HG02571 (cell line): ENCODE measurements at regions not wholly inside any gene's neighbourhood (a gene's known extent, or its start where the extent isn't known, plus 50 kb on each side); places are given as distances from the start of the nearest gene placed in this dataset.
A peak's percentile ranks its signal among the peaks of the same experiment; 100 is the strongest.

Source experiments
- ATAC-seq: cut with Tn5 transposase; IDR thresholded peaks from one replicate; pipeline ENCODE4 v1.9.1; 2021; ENCODE audit warnings: mild to moderate bottlenecking, moderate library complexity; ENCODE audit not compliant: unreplicated experiment

- ATAC-seq, result no peak
These were observed 555.2 kb downstream of the COL12A1 start for GRCh38 chr6:74650668-74651067.

- ATAC-seq, result no peak
These were observed 559.4 kb downstream of the COL12A1 start for GRCh38 chr6:74646461-74646860.

GRCh38 chr6:74645108-74645849 lies 560.6 kb downstream of the COL12A1 start:
- ATAC-seq, result no peak

- ATAC-seq, result no peak
These were observed 563.8 kb downstream of the COL12A1 start for GRCh38 chr6:74642101-74642500.

GRCh38 chr6:74638412-74638811 lies 567.4 kb downstream of the COL12A1 start:
- ATAC-seq, result no peak

GRCh38 chr6:74632196-74632875 lies 573.5 kb downstream of the COL12A1 start:
- ATAC-seq, result no peak

GRCh38 chr6:74631564-74631963 lies 574.3 kb downstream of the COL12A1 start:
- no peak for ATAC-seq

- no peak for ATAC-seq
These were observed 579.6 kb downstream of the COL12A1 start for GRCh38 chr6:74626288-74626687.

- no peak for ATAC-seq
These were observed 582.8 kb downstream of the COL12A1 start for GRCh38 chr6:74623027-74623426.

- no peak for ATAC-seq
These were observed 594.6 kb downstream of the COL12A1 start for GRCh38 chr6:74611220-74611619.

- no peak for ATAC-seq
These were observed 595.5 kb downstream of the COL12A1 start for GRCh38 chr6:74610352-74610751.

- no peak for ATAC-seq
These were observed 596.0 kb downstream of the COL12A1 start for GRCh38 chr6:74609871-74610270.

GRCh38 chr6:74607934-74608333 lies 597.9 kb downstream of the COL12A1 start:
- no peak for ATAC-seq

- ATAC-seq, result no peak
These were observed 598.4 kb downstream of the COL12A1 start for GRCh38 chr6:74607468-74607867.

GRCh38 chr6:74606582-74607071 lies 599.2 kb downstream of the COL12A1 start:
- no peak for ATAC-seq

- no peak for ATAC-seq
These were observed 599.8 kb downstream of the COL12A1 start for GRCh38 chr6:74605922-74606581.

GRCh38 chr6:74604279-74604678 lies 601.6 kb downstream of the COL12A1 start:
- no peak for ATAC-seq

- no peak for ATAC-seq
These were observed 602.4 kb downstream of the COL12A1 start for GRCh38 chr6:74603322-74604076.

- ATAC-seq, result no peak
These were observed 603.6 kb downstream of the COL12A1 start for GRCh38 chr6:74602206-74602605.

GRCh38 chr6:74598462-74599393 lies 607.1 kb downstream of the COL12A1 start:
- ATAC-seq, result peak; percentile 96
